ENCODE measurements at regions not wholly inside any gene's neighbourhood (a gene's known extent, or its start where the extent isn't known, plus 50 kb on each side); places are given as distances from the start of the nearest gene placed in this dataset.
"Not testable (repeated sequence)": the region's sequence is repeated elsewhere in the genome, so short reads cannot be mapped to it uniquely, and the experiment has no call there.

- H3K4me3 ChIP-seq (ENCODE audit: low read length) = no peak overlapping the region
- H3K9me3 ChIP-seq (ENCODE audit: control insufficient read depth, low read depth, low read length) = no peaks in the 10 kb centered on the region
- no peak for DNase-seq
- H3K36me3 ChIP-seq (ENCODE audit: control insufficient read depth, insufficient read depth, low read length) = no peaks in the 10 kb centered on the region
- 70% methylated on average over 2 of the region's 9 CpGs for WGBS (ENCODE audit: insufficient coverage, low lambda C conversion rate)
- peaks cover 22% of the 10 kb centered on the region for H3K4me1 ChIP-seq (ENCODE audit: control insufficient read depth, insufficient read depth, low read length)
- peak overlapping the region; percentile 79 for H3K27ac ChIP-seq (ENCODE audit: low read length)
- no peaks in the 10 kb centered on the region for H3K27me3 ChIP-seq (ENCODE audit: control insufficient read depth, insufficient read depth, low read length)
Observed at GRCh38 chr10:53029449-53029848, 256.9 kb upstream of the MBL2 start.

DNA sequence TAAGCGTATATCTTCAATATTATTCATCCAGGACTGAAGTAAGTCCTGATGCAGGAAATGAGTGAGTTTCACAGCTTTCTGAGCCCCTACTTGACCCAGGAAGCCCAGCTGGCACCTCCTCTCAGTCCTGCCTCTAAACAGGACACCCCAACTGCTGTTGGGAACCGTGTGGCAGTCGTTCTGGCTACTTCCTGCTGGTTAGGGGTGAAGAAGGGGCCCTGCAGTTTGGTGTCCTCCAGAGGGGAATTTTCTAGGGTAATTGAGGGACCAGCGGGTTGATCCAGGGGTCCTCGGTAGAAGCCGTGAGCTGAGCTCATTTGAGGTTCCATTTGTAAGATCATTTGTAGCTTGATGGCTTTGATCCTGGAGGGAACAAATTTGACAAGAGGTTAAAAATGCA, 253.2 kb upstream of the MBL2 start:
- not testable (repeated sequence) for H3K4me3 ChIP-seq (ENCODE audit: low read length); H3K9me3 ChIP-seq (ENCODE audit: control insufficient read depth, low read depth, low read length); H3K36me3 ChIP-seq (ENCODE audit: control insufficient read depth, insufficient read depth, low read length); H3K27me3 ChIP-seq (ENCODE audit: control insufficient read depth, insufficient read depth, low read length)
- peak in 1 of 2 donors; percentile 12 for DNase-seq
- Histone ChIP-seq H3K4me1 (ENCODE audit: control insufficient read depth, insufficient read depth, low read length) (peaks cover 18% of the 10 kb centered on the region), H3K27ac (ENCODE audit: low read length) (peak overlapping the region; percentile 0)
- WGBS (ENCODE audit: insufficient coverage, low lambda C conversion rate) = 95% methylated on average over 3 of the region's 6 CpGs

DNA sequence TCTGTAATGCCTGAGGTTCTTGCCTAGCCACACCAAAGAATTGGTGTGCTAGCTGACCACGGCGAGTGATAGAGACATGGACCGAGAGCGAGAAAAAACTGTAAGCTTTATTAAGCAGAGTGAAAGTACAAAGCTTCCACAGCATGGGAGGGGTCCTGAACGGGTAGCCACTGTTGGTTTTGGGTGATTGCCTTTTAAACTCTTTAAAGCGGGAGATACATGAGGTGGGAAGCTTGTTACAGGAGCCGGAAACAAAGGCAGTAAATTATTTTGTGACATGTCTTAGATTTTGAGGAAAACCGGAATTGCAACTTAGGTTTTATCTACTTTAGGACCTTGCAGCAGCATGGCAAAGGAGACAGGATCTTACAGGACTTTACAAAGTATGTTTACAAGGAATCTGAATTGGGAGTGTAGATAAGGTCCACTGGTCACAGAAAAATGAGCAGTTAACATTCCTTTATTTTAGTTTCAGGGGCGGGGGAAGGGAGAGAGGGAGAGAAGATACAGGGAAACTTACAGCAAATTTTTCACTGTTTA, 252.7 kb upstream of the MBL2 start:
- DNase-seq = peak in 1 of 2 donors; percentile 71
- H3K4me3 ChIP-seq (ENCODE audit: low read length) = peak overlapping the region; percentile 8
- no peaks in the 10 kb centered on the region for H3K27me3 ChIP-seq (ENCODE audit: control insufficient read depth, insufficient read depth, low read length)
- no peaks in the 10 kb centered on the region for H3K36me3 ChIP-seq (ENCODE audit: control insufficient read depth, insufficient read depth, low read length)
- H3K9me3 ChIP-seq (ENCODE audit: control insufficient read depth, low read depth, low read length) = no peaks in the 10 kb centered on the region
- no peak overlapping the region for H3K27ac ChIP-seq (ENCODE audit: low read length)
- 0% methylated on average over 3 of the region's 9 CpGs for WGBS (ENCODE audit: insufficient coverage, low lambda C conversion rate)
- peaks cover 14% of the 10 kb centered on the region for H3K4me1 ChIP-seq (ENCODE audit: control insufficient read depth, insufficient read depth, low read length)

GRCh38 chr10:53023411-53023810, 250.8 kb upstream of the MBL2 start:
- Histone ChIP-seq H3K27me3 (ENCODE audit: control insufficient read depth, insufficient read depth, low read length) (no peaks in the 10 kb centered on the region), H3K4me1 (ENCODE audit: control insufficient read depth, insufficient read depth, low read length) (peaks cover 14% of the 10 kb centered on the region), H3K27ac (ENCODE audit: low read length) (no peak overlapping the region), H3K4me3 (ENCODE audit: low read length) (no peak overlapping the region), H3K36me3 (ENCODE audit: control insufficient read depth, insufficient read depth, low read length) (no peaks in the 10 kb centered on the region), H3K9me3 (ENCODE audit: control insufficient read depth, low read depth, low read length) (no peaks in the 10 kb centered on the region)
- DNase-seq = no peak
- WGBS (ENCODE audit: insufficient coverage, low lambda C conversion rate) = no CpG with 5 or more reads among the region's 2 CpGs

DNA sequence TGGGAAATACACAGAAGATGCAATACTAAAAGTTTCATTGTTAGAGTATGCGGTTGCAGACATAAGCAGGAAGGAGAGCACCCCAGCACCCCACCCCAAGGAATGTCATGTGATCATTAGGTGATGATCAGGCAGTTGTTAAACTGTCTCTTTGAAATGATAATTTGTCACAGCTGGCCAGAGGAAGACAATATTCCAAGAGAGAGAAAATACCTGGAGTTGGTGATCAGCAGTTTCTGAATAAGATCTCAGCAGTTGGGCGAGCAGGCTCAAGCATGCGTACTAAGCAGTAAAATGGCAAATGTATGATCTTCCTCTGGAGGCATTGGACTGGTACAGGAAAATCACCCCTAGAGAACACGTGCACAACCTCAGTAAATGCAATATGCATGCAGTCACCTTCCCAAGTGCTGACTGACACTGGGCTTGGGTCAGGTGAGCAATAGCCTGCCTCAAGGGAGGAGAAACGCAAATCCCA, 250.1 kb upstream of the MBL2 start:
- H3K27me3 ChIP-seq (ENCODE audit: control insufficient read depth, insufficient read depth, low read length) = no peaks in the 10 kb centered on the region
- no peaks in the 10 kb centered on the region for H3K36me3 ChIP-seq (ENCODE audit: control insufficient read depth, insufficient read depth, low read length)
- no peak overlapping the region for H3K27ac ChIP-seq (ENCODE audit: low read length)
- WGBS (ENCODE audit: insufficient coverage, low lambda C conversion rate) = no CpG with 5 or more reads among the region's 5 CpGs
- peaks cover 14% of the 10 kb centered on the region for H3K4me1 ChIP-seq (ENCODE audit: control insufficient read depth, insufficient read depth, low read length)
- no peak overlapping the region for H3K4me3 ChIP-seq (ENCODE audit: low read length)
- DNase-seq = peak; percentile 5 to 27
- no peaks in the 10 kb centered on the region for H3K9me3 ChIP-seq (ENCODE audit: control insufficient read depth, low read depth, low read length)

DNA sequence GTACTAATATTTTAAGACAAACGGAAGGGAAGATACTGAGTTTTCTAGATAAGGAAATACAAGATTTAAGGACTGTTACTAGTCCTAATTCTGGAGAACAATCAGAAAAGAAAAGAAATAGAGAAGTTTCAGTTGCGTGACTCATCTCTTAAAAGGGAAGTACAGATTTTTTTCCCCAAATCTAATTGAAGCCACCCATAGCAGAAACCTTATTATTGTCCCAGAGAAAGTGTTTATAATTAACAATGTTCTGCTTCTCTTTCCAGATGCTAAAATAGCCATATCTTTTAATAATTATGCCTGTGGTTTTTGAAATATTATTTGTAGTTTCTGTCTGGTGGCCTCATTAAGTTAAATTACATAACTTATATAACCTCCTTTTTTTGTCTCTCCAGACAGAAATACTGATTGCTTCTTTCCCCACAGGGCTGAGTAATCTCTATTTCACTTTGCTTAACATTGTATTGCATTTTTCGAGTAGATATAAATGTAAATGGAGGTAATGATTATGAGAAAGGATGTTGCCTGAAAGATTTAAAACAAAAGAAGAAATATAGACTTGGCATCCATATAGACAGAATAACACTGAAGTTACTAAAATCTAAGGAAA, 240.7 kb upstream of the MBL2 start:
- 90% methylated on average over 3 of the region's 3 CpGs for WGBS (ENCODE audit: insufficient coverage, low lambda C conversion rate)
- no peaks in the 10 kb centered on the region for H3K4me1 ChIP-seq (ENCODE audit: control insufficient read depth, insufficient read depth, low read length)
- DNase-seq = no peak
- H3K27me3 ChIP-seq (ENCODE audit: control insufficient read depth, insufficient read depth, low read length) = no peaks in the 10 kb centered on the region
- no peak overlapping the region for H3K27ac ChIP-seq (ENCODE audit: low read length)
- no peaks in the 10 kb centered on the region for H3K9me3 ChIP-seq (ENCODE audit: control insufficient read depth, low read depth, low read length)
- H3K36me3 ChIP-seq (ENCODE audit: control insufficient read depth, insufficient read depth, low read length) = no peaks in the 10 kb centered on the region
- no peak overlapping the region for H3K4me3 ChIP-seq (ENCODE audit: low read length)

DNA sequence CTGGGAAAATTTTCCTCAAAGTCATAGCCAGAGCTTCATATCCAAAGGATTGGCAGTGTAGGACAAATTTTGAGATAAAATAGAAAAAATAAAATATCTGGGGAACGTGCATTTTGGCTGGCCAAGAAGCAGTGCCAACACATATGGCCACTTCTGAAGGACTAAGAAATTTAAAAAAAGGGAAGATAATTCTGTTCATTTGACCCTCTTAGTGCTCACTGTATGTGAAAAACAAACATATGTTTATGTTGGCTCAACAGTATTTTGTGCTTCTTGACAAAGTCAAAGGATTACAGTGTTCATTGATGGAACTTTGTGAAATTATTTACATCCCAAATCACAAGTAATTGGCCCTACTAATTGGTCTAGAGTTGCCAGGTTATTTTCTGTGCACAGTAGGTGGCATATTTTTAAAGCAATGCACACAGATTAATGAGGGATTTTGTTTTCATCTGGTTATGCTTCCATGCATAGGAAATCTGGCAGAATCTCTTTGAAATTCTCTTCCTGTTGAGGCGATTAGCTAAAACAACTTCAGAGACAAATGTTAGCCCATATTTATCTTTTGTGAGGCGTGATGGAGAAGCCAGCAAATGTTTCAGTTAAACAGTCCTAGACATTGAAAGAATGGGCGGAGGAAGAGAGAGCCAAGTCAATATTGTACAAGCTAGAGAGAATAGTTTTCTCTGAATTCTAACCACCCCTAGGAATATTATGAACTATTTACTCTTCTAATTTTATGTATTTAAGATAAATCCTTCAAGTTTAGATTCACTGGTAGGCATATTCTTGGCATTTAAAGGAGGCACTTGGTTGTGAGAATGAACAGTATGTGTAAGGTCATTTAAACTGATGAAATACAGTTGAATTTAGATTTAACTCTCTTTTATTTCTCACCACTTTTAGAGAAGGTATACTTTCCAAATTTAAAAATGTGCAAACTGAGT, 237.7 kb upstream of the MBL2 start:
- WGBS (ENCODE audit: insufficient coverage, low lambda C conversion rate) = 62% methylated on average over 3 of the region's 4 CpGs
- Histone ChIP-seq H3K4me1 (ENCODE audit: control insufficient read depth, insufficient read depth, low read length) (peaks cover 13% of the 10 kb centered on the region), H3K9me3 (ENCODE audit: control insufficient read depth, low read depth, low read length) (no peaks in the 10 kb centered on the region), H3K4me3 (ENCODE audit: low read length) (no peak overlapping the region), H3K27ac (ENCODE audit: low read length) (no peak overlapping the region), H3K27me3 (ENCODE audit: control insufficient read depth, insufficient read depth, low read length) (no peaks in the 10 kb centered on the region), H3K36me3 (ENCODE audit: control insufficient read depth, insufficient read depth, low read length) (no peaks in the 10 kb centered on the region)
- peak in 1 of 2 donors; percentile 13 for DNase-seq

DNA sequence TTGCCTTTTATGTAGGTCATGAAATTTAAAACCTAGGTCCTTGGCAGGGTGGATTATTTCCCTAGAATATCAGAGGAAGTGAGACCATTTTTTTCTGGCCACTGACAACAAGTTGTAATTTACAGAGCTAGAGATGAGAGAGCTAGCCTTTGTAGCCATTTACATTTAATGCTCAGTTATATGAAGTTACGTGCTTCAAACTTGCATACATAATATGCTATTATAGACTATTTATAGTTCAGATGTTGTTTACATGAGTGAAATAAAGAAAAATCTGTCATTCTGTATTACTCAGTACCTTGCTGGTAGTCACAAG, 234.9 kb upstream of the MBL2 start:
- no peaks in the 10 kb centered on the region for H3K36me3 ChIP-seq (ENCODE audit: control insufficient read depth, insufficient read depth, low read length)
- H3K9me3 ChIP-seq (ENCODE audit: control insufficient read depth, low read depth, low read length) = no peaks in the 10 kb centered on the region
- 83% methylated on average over 1 of the region's 1 CpG for WGBS (ENCODE audit: insufficient coverage, low lambda C conversion rate)
- H3K4me3 ChIP-seq (ENCODE audit: low read length) = no peak overlapping the region
- no peak for DNase-seq
- no peak overlapping the region for H3K27ac ChIP-seq (ENCODE audit: low read length)
- peaks cover 13% of the 10 kb centered on the region for H3K4me1 ChIP-seq (ENCODE audit: control insufficient read depth, insufficient read depth, low read length)
- H3K27me3 ChIP-seq (ENCODE audit: control insufficient read depth, insufficient read depth, low read length) = no peaks in the 10 kb centered on the region

DNA sequence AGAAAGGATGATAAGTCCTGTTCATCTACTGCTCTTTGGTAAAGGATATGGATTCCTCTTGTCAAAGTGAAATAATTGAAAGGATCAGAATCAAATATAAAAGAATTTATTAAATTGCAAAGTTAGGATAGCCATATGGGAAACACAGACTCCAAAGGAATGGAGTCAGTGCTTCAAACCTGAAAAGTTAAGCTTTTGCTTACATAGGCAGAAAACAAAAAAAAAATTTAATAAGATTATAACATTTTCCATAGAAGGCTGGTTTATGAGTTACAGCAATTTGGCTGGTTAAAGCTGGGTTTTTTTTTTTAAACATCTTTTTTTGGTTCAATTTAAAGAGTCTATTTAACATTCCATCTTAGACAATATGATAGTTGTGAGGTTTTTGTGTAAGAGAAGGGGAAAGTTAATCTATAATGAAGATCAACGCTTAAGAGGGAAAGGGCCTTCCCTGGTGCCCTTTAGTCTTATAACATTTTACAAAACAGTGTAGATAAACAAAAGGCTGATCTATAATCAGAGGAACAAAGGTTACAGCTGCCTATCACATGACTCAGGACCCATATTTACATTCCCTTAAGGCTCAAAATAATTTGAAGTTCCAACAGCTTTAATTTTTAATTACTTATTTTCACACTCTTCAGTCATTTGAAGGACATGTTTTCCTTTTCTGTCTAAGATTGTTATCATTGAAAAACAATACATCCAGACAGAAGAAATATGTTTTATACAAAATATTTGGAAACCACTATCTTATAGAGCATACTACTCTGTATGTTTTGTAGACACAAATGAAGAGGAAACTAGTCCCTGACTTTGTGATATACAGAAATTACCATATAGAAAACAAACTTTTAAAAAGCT, 234.3 kb upstream of the MBL2 start:
- Histone ChIP-seq H3K9me3 (ENCODE audit: control insufficient read depth, low read depth, low read length) (no peaks in the 10 kb centered on the region), H3K36me3 (ENCODE audit: control insufficient read depth, insufficient read depth, low read length) (no peaks in the 10 kb centered on the region), H3K27ac (ENCODE audit: low read length) (no peak overlapping the region), H3K4me1 (ENCODE audit: control insufficient read depth, insufficient read depth, low read length) (peaks cover 13% of the 10 kb centered on the region), H3K27me3 (ENCODE audit: control insufficient read depth, insufficient read depth, low read length) (no peaks in the 10 kb centered on the region), H3K4me3 (ENCODE audit: low read length) (no peak overlapping the region)
- peak in 1 of 2 donors; percentile 51 for DNase-seq
- no CpG with 5 or more reads among the region's 1 CpG for WGBS (ENCODE audit: insufficient coverage, low lambda C conversion rate)

All from large intestine (tissue), 3 donors.